Osteocyte (in vitro differentiated cells): ENCODE measurements at regions not wholly inside any gene's neighbourhood (a gene's known extent, or its start where the extent isn't known, plus 50 kb on each side); places are given as distances from the start of the nearest gene placed in this dataset.

Source experiments
- DNase-seq: peaks from one replicate; pipeline ENCODE4 v3.0.0; 2021; ENCODE audit warnings: mixed read lengths; ENCODE audit not compliant: unreplicated experiment; ENCODE audit errors: extremely low spot score
- H3K27ac Mint-ChIP-seq: one replicate; pipeline ENCODE4 v1.8.0; 2021; ENCODE audit warnings: mild to moderate bottlenecking, mixed read lengths; ENCODE audit not compliant: unreplicated experiment
- H3K27me3 Mint-ChIP-seq: one replicate; pipeline ENCODE4 v1.8.0; 2021; ENCODE audit warnings: mixed read lengths; ENCODE audit not compliant: unreplicated experiment
- H3K36me3 Mint-ChIP-seq: one replicate; pipeline ENCODE4 v1.8.0; 2021; ENCODE audit warnings: mixed read lengths; ENCODE audit not compliant: unreplicated experiment
- H3K4me1 Mint-ChIP-seq: one replicate; pipeline ENCODE4 v1.8.0; 2021; ENCODE audit warnings: mixed read lengths; ENCODE audit not compliant: unreplicated experiment
- H3K4me3 Mint-ChIP-seq: one replicate; pipeline ENCODE4 v1.8.0; 2021; ENCODE audit warnings: mild to moderate bottlenecking, moderate library complexity, mixed read lengths; ENCODE audit not compliant: unreplicated experiment
- H3K9me3 Mint-ChIP-seq: one replicate; pipeline ENCODE4 v1.8.0; 2021; ENCODE audit warnings: mixed read lengths; ENCODE audit not compliant: unreplicated experiment
- TF ChIP-seq, protein P1 (sequence below): fragments of 200-600 bp; sonication (generic); IDR thresholded peaks from 2 replicates; pipeline ENCODE4 v1.5.0; 2021; ENCODE audit warnings: antibody characterized with exemption, mild to moderate bottlenecking, moderate library complexity

DNA sequence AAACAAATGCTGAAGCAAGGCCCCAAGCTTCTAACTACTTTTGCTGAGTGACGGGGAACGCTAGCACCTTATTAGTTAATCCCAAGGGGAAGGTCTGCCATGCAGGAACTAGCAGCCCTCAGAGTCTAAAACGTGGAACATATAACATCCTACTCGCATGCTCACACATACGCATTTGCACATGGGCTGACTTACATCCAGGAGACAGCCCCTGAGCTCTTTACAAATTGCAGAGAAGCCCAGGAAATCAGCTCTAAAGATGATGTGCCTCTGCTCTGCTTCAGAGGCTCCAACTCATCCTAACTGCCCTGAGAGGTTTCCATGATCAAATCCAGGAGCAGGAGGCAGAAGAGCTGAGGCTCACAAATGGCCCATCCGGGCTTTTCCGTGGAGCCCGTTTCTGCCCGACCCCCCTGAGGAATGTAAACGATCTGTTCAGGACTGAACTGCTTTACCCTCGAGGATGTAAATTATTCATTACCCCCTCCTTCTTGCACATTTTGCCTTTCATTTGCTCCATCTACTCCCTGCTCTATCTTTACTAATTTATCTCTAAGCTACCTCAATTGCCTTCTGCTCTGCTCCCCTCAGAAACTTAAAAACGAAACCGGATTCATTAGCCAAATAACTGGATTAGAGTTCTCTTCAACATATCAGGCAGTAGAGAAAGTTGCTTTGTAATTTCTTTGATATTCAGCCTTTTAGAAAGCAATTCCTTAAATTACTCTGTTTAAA is 141.9 kb upstream of the CCDC54 start:
- H3K9me3 Mint-ChIP-seq, result no peaks in the 10 kb centered on the region
- peak overlapping the region; percentile 77 for H3K27ac Mint-ChIP-seq
- H3K4me1 Mint-ChIP-seq, result peaks cover 21% of the 10 kb centered on the region
- H3K4me3 Mint-ChIP-seq, result peak overlapping the region; percentile 70
- no peaks in the 10 kb centered on the region for H3K36me3 Mint-ChIP-seq
- no peaks in the 10 kb centered on the region for H3K27me3 Mint-ChIP-seq
- TF ChIP-seq, protein P1, sequence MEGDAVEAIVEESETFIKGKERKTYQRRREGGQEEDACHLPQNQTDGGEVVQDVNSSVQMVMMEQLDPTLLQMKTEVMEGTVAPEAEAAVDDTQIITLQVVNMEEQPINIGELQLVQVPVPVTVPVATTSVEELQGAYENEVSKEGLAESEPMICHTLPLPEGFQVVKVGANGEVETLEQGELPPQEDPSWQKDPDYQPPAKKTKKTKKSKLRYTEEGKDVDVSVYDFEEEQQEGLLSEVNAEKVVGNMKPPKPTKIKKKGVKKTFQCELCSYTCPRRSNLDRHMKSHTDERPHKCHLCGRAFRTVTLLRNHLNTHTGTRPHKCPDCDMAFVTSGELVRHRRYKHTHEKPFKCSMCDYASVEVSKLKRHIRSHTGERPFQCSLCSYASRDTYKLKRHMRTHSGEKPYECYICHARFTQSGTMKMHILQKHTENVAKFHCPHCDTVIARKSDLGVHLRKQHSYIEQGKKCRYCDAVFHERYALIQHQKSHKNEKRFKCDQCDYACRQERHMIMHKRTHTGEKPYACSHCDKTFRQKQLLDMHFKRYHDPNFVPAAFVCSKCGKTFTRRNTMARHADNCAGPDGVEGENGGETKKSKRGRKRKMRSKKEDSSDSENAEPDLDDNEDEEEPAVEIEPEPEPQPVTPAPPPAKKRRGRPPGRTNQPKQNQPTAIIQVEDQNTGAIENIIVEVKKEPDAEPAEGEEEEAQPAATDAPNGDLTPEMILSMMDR, result no peak
- DNase-seq, result no peak

DNA sequence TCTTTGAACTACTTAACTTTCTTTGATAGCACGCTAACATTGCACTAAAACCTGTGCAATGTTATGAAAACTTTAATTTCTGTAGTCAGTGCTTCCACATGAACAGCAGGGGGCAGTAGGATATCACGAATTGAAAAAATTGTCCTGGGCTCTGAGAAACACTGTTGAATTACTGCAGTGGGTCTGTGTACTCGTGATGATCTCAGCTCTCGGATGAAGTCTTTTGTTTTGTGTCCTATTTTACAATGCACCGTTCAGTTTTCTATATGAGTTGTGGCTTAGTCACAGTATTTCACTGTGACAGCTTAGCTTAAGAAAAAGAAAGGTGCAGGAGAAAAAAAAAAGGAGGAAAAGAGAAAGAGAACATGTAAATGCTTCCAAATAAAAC is 141.3 kb upstream of the CCDC54 start:
- H3K27me3 Mint-ChIP-seq, result no peaks in the 10 kb centered on the region
- TF ChIP-seq, protein P1, result peak; percentile 89
- H3K27ac Mint-ChIP-seq, result peak overlapping the region; percentile 87
- H3K36me3 Mint-ChIP-seq, result no peaks in the 10 kb centered on the region
- H3K4me1 Mint-ChIP-seq, result peaks cover 21% of the 10 kb centered on the region
- H3K9me3 Mint-ChIP-seq, result no peaks in the 10 kb centered on the region
- H3K4me3 Mint-ChIP-seq, result peak overlapping the region; percentile 70
- no peak for DNase-seq

DNA sequence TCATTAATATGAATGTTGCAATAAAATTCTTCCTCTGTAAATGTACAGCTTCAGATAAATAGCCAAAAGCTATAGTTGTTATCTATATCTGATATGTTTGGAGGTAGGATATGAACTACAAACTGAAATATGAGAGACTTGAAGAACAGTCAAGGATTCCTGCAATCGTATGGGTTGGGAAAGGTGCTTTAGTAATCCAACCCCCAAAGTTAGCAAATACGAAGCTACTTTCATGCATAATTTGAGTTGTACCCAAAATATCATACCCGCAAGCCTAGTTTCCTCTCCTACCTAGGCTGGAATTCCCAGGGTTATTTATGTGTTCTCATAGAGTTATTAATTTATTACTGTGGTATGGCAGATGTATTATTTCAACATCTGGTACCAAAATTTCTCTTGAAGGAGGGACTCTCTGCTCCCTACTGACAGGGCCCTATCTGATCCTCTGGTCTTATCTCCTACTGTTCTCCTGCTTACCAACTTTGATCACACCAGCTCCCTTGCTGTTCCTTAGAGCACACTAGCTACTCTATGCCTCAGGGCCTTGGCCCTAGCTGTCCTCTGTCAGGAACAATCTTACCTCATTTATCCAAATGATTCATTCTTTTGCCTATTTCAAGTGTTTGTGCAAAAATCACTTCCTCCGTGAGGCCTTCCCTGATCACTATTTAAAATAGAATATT is 140.4 kb upstream of the CCDC54 start:
- H3K27me3 Mint-ChIP-seq, result no peaks in the 10 kb centered on the region
- TF ChIP-seq, protein P1, result no peak
- no peak for DNase-seq
- peak overlapping the region; percentile 87 for H3K27ac Mint-ChIP-seq
- peaks cover 27% of the 10 kb centered on the region for H3K4me1 Mint-ChIP-seq
- no peaks in the 10 kb centered on the region for H3K9me3 Mint-ChIP-seq
- no peak overlapping the region for H3K4me3 Mint-ChIP-seq
- no peaks in the 10 kb centered on the region for H3K36me3 Mint-ChIP-seq

DNA sequence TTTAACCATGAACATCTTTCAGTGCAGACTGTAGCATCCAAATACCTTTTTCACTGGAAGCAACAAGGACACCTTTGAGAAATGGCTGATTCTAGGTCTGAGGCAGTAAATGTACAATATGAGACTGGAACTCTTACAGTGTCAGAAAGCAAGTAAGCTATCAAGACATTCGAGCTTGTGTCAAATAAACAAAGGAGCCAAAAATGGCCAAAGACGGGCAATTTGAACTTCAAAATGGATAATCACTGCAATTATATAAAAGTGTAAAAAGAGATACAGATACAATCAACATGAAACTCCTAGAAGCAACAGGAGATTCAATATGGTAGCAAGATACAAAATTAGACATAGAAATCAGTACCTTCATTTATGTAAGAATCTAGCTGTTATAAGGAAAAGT is 138.5 kb upstream of the CCDC54 start:
- Mint-ChIP-seq H3K27ac (no peak overlapping the region), H3K36me3 (no peaks in the 10 kb centered on the region), H3K27me3 (no peaks in the 10 kb centered on the region), H3K9me3 (peaks cover 4% of the 10 kb centered on the region), H3K4me1 (peaks cover 43% of the 10 kb centered on the region), H3K4me3 (peak overlapping the region; percentile 15)
- TF ChIP-seq, protein P1, result no peak
- no peak for DNase-seq

DNA sequence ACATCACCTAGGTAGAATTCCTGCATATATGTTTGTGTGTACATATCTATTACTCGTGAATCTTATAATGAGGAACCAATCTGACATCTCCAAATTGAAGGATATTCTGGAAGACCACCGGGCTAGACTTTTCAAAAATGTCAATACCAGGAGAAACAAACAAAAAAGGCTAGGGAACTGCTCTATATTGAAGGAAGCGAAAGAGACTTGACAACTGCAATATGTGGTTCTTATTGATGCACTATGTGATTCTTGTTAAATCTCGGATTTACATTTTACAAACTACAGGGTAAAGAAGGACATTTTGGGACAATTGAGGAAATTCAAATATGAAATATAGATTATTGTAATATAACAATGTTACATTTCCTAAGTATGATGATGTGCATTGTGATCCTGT is 137.5 kb upstream of the CCDC54 start:
- Mint-ChIP-seq H3K9me3 (peaks cover 4% of the 10 kb centered on the region), H3K27me3 (no peaks in the 10 kb centered on the region), H3K36me3 (peaks cover 4% of the 10 kb centered on the region), H3K4me1 (peaks cover 48% of the 10 kb centered on the region), H3K4me3 (peak overlapping the region; percentile 98), H3K27ac (peak overlapping the region; percentile 95)
- DNase-seq, result no peak
- TF ChIP-seq, protein P1, result no peak
